CD4-positive, alpha-beta T cell (primary cell): ENCODE measurements at regions not wholly inside any gene's neighbourhood (a gene's known extent, or its start where the extent isn't known, plus 50 kb on each side); places are given as distances from the start of the nearest gene placed in this dataset.

Experiments
- ATAC-seq: fragments of 200-7000 bp; cut with Tn5 transposase; one replicate; pipeline ENCODE4 v1.10.0; 2022; ENCODE audit warnings: mild to moderate bottlenecking; ENCODE audit not compliant: poor library complexity
- CTCF ChIA-PET: fragments of 350-600 bp; sonication (Branson Sonifier 250); formaldehyde crosslinking; loops from one replicate; lab custom pipeline; 2021; ENCODE audit warnings: antibody characterized with exemption, inconsistent platforms; lab: Charles Lee
- POLR2A ChIA-PET: fragments of 350-600 bp; sonication (Branson Sonifier 250); formaldehyde crosslinking; loops from one replicate; lab custom pipeline; 2021; ENCODE audit warnings: antibody characterized with exemption, inconsistent platforms; lab: Charles Lee
- DNase-seq, 14 experiments: peaks; one replicate each; pipeline ENCODE4 v3.0.0-alpha.2; 2013 to 2020; ENCODE audit warnings: mixed read lengths in 2 of 14
- H3K27ac ChIP-seq, 2 donors: one replicate each; pipeline versions ENCODE4 v1.5.1 to v1.7.0; 2013; ENCODE audit warnings: low read length in 2 of 2, low read depth in 1 of 2, mild to moderate bottlenecking in 1 of 2
- H3K27me3 ChIP-seq, 2 experiments: 1 replicate in 1 of 2; 2 replicates in 1 of 2; pipeline versions ENCODE4 v1.6.1 to v1.7.0; 2013; ENCODE audit warnings: low read length in 2 of 2, control low read depth in 1 of 2, mild to moderate bottlenecking in 1 of 2, moderate library complexity in 1 of 2; ENCODE audit not compliant: insufficient read depth in 2 of 2, control insufficient read depth in 1 of 2
- H3K36me3 ChIP-seq: one replicate; pipeline ENCODE4 v1.6.1; 2013; ENCODE audit warnings: low read length, control low read depth; ENCODE audit not compliant: insufficient read depth
- H3K4me1 ChIP-seq: one replicate; pipeline ENCODE4 v1.6.1; 2013; ENCODE audit warnings: low read length, control low read depth; ENCODE audit not compliant: insufficient read depth
- H3K4me3 ChIP-seq: one replicate; pipeline ENCODE4 v1.5.1; 2013; ENCODE audit warnings: mild to moderate bottlenecking, low read length, moderate library complexity
- H3K9me3 ChIP-seq, 2 experiments: 1 replicate in 1 of 2; 2 replicates in 1 of 2; pipeline versions ENCODE4 v1.6.1 to v1.7.0; 2013; ENCODE audit warnings: low read length in 2 of 2, mild to moderate bottlenecking in 2 of 2, control low read depth in 1 of 2, moderate library complexity in 1 of 2; ENCODE audit not compliant: control insufficient read depth in 1 of 2, insufficient read depth in 1 of 2
- H3K27ac Mint-ChIP-seq: one replicate; pipeline ENCODE4 v1.8.0; 2020; ENCODE audit warnings: mixed read lengths
- H3K27me3 Mint-ChIP-seq: one replicate; pipeline ENCODE4 v1.8.0; 2021; ENCODE audit warnings: mixed read lengths
- H3K36me3 Mint-ChIP-seq: one replicate; pipeline ENCODE4 v1.8.0; 2021; ENCODE audit warnings: low read depth, mixed read lengths
- H3K4me1 Mint-ChIP-seq: one replicate; pipeline ENCODE4 v1.8.0; 2021; ENCODE audit warnings: low read depth, mixed read lengths
- H3K4me3 Mint-ChIP-seq: one replicate; pipeline ENCODE4 v1.8.0; 2020; ENCODE audit warnings: mild to moderate bottlenecking, mixed read lengths
- H3K9me3 Mint-ChIP-seq: one replicate; pipeline ENCODE4 v1.8.0; 2020; ENCODE audit warnings: mixed read lengths
- intact Hi-C, 2 experiments: fragments of 100-400 bp; cut with DNase I in 1 of 2; cut with micrococcal nuclease in 1 of 2; formaldehyde crosslinking; loops; one replicate each; pipeline versions ENCODE4 v1.15.1 to v1.9.0; 2023 to 2025; cut with DNase I, micrococcal nuclease
- TF ChIP-seq, protein P1 (sequence below): fragments of 200-600 bp; IDR thresholded peaks from one replicate; pipeline ENCODE4 v1.8.0; 2022; ENCODE audit warnings: antibody characterized with exemption, mild to moderate bottlenecking

GRCh38 chr2:142803158-142803557 lies 74.3 kb upstream of the KYNU start:
- DNase-seq = no peak
- POLR2A ChIA-PET = no interaction called here
- no peaks in the 10 kb centered on the region for H3K9me3 ChIP-seq
- no peaks in the 10 kb centered on the region for H3K36me3 ChIP-seq
- H3K4me1 ChIP-seq = no peaks in the 10 kb centered on the region
- Mint-ChIP-seq H3K4me3 (no peak overlapping the region), H3K27ac (no peak overlapping the region), H3K9me3 (no peaks in the 10 kb centered on the region), H3K4me1 (no peaks in the 10 kb centered on the region), H3K27me3 (no peaks in the 10 kb centered on the region), H3K36me3 (no peaks in the 10 kb centered on the region)
- no peak overlapping the region for H3K27ac ChIP-seq
- H3K4me3 ChIP-seq = no peak overlapping the region
- no peaks in the 10 kb centered on the region for H3K27me3 ChIP-seq
- intact Hi-C loops = no loop called here
- CTCF ChIA-PET = no interaction called here
- TF ChIP-seq, protein P1, sequence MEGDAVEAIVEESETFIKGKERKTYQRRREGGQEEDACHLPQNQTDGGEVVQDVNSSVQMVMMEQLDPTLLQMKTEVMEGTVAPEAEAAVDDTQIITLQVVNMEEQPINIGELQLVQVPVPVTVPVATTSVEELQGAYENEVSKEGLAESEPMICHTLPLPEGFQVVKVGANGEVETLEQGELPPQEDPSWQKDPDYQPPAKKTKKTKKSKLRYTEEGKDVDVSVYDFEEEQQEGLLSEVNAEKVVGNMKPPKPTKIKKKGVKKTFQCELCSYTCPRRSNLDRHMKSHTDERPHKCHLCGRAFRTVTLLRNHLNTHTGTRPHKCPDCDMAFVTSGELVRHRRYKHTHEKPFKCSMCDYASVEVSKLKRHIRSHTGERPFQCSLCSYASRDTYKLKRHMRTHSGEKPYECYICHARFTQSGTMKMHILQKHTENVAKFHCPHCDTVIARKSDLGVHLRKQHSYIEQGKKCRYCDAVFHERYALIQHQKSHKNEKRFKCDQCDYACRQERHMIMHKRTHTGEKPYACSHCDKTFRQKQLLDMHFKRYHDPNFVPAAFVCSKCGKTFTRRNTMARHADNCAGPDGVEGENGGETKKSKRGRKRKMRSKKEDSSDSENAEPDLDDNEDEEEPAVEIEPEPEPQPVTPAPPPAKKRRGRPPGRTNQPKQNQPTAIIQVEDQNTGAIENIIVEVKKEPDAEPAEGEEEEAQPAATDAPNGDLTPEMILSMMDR = no peak
- ATAC-seq = no peak

DNA sequence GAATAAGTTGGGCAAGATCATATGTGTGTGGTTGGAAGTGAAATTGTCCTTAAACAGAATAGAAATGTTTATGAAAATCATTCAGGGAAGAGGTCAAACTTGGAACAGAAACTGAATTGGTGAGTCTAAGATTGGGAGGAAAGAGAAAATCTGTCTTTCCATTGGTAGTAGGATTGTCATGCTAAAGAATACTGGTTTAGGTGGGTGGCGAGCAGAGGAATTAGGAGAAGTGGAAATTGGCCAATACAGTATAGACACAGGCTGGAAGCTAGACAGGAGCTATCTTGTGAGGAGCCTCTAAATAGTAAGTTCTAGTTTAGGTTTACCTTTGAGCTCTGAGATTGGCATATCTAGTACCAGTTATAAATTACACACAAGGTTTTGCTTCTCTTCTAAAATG lies 80.9 kb upstream of the KYNU start:
- DNase-seq = no peak
- Mint-ChIP-seq H3K27me3 (no peaks in the 10 kb centered on the region), H3K4me1 (no peaks in the 10 kb centered on the region), H3K9me3 (peaks cover 3% of the 10 kb centered on the region), H3K27ac (no peak overlapping the region), H3K36me3 (no peaks in the 10 kb centered on the region), H3K4me3 (no peak overlapping the region)
- CTCF ChIA-PET = interaction anchor here (1.9 kb wide), 1 partner anchor 12 kb away, joined by 4 read pairs; no protein-coding TSS in a partner anchor
- Histone ChIP-seq H3K9me3 (no peaks in the 10 kb centered on the region), H3K4me3 (no peak overlapping the region), H3K27me3 (no peaks in the 10 kb centered on the region), H3K4me1 (no peaks in the 10 kb centered on the region), H3K36me3 (no peaks in the 10 kb centered on the region), H3K27ac (no peak overlapping the region)
- TF ChIP-seq, protein P1 = no peak
- POLR2A ChIA-PET = no interaction called here
- ATAC-seq = no peak
- intact Hi-C loops = no loop called here

- Mint-ChIP-seq H3K36me3 (no peaks in the 10 kb centered on the region), H3K27ac (no peak overlapping the region), H3K4me1 (no peaks in the 10 kb centered on the region), H3K9me3 (peaks cover 3% of the 10 kb centered on the region), H3K27me3 (no peaks in the 10 kb centered on the region), H3K4me3 (no peak overlapping the region)
- Histone ChIP-seq H3K27me3 (no peaks in the 10 kb centered on the region), H3K36me3 (no peaks in the 10 kb centered on the region), H3K9me3 (no peaks in the 10 kb centered on the region), H3K27ac (no peak overlapping the region), H3K4me1 (no peaks in the 10 kb centered on the region), H3K4me3 (no peak overlapping the region)
- no peak for DNase-seq
- ChIA-PET POLR2A (no interaction called here), CTCF (interaction anchor here (1.9 kb wide), 1 partner anchor 12 kb away, joined by 4 read pairs; no protein-coding TSS in a partner anchor)
- TF ChIP-seq, protein P1 = no peak
- ATAC-seq = no peak
- intact Hi-C loops = no loop called here
Measured at GRCh38 chr2:142796161-142796560, 81.3 kb upstream of the KYNU start.
